Mesodermal cell (in vitro differentiated cells): ENCODE measurements at regions not wholly inside any gene's neighbourhood (a gene's known extent, or its start where the extent isn't known, plus 50 kb on each side); places are given as distances from the start of the nearest gene placed in this dataset.

Source experiments
- H3K27ac ChIP-seq: 2 replicates; pipeline ENCODE4 v1.7.0; 2013; ENCODE audit warnings: mild to moderate bottlenecking, low read depth, low read length, moderate library complexity; ENCODE audit not compliant: severe bottlenecking
- H3K36me3 ChIP-seq: 2 replicates; pipeline ENCODE4 v1.7.1; 2013; ENCODE audit warnings: mild to moderate bottlenecking, low read length, moderate library complexity; ENCODE audit not compliant: control insufficient read depth, insufficient read depth
- H3K4me1 ChIP-seq: one replicate; pipeline ENCODE4 v1.7.1; 2013; ENCODE audit warnings: mild to moderate bottlenecking, low read length; ENCODE audit not compliant: insufficient read depth, control insufficient read depth, poor library complexity, severe bottlenecking
- H3K4me3 ChIP-seq: 2 replicates; pipeline ENCODE4 v1.7.0; 2013; ENCODE audit warnings: low read length, control low read depth, mild to moderate bottlenecking; ENCODE audit not compliant: insufficient read depth, poor library complexity, severe bottlenecking; ENCODE audit errors: extremely low read depth
- H3K9me3 ChIP-seq: 2 replicates; pipeline ENCODE4 v1.7.1; 2013; ENCODE audit warnings: mild to moderate bottlenecking, low read length, moderate library complexity; ENCODE audit not compliant: control insufficient read depth
- WGBS, 2 experiments: methylation state at CpG; one replicate each; pipeline ENCODE4 v1.1.5; 2013; ENCODE audit warnings: missing lambda C conversion rate in 2 of 2; ENCODE audit not compliant: insufficient coverage in 2 of 2; 5-methylcytosine and 5-hydroxymethylcytosine counted together

GRCh38 chr10:130737621-130738020 is 573.9 kb downstream of the TCERG1L start:
- Histone ChIP-seq H3K4me3 (no peak overlapping the region), H3K27ac (no peak overlapping the region)
- 59 to 83% methylated on average over 2 to 3 of the region's 5 CpGs for WGBS, 2 experiments

GRCh38 chr10:130739016-130739756 is 572.3 kb downstream of the TCERG1L start:
- Histone ChIP-seq H3K36me3 (no peaks in the 10 kb centered on the region), H3K4me3 (no peak overlapping the region), H3K4me1 (no peaks in the 10 kb centered on the region), H3K27ac (no peak overlapping the region), H3K9me3 (no peaks in the 10 kb centered on the region)
- WGBS, 2 experiments, result 87 to 88% methylated on average over 5 of the region's 6 CpGs

More at GRCh38 chr10:130737621-130738020, 573.9 kb downstream of the TCERG1L start:
- Histone ChIP-seq H3K9me3 (no peaks in the 10 kb centered on the region), H3K4me1 (no peaks in the 10 kb centered on the region), H3K36me3 (no peaks in the 10 kb centered on the region)

- H3K4me1 ChIP-seq, result no peaks in the 10 kb centered on the region
- H3K27ac ChIP-seq, result no peak overlapping the region
- no peak overlapping the region for H3K4me3 ChIP-seq
- WGBS, 2 experiments, result 79 to 81% methylated on average over 8 to 9 of the region's 9 CpGs
- H3K36me3 ChIP-seq, result no peaks in the 10 kb centered on the region
- no peaks in the 10 kb centered on the region for H3K9me3 ChIP-seq
These were observed 571.8 kb downstream of the TCERG1L start for GRCh38 chr10:130739757-130740145.

- Histone ChIP-seq H3K9me3 (no peaks in the 10 kb centered on the region), H3K4me1 (no peaks in the 10 kb centered on the region), H3K36me3 (no peaks in the 10 kb centered on the region), H3K27ac (no peak overlapping the region), H3K4me3 (no peak overlapping the region)
- WGBS, 2 experiments, result 85 to 86% methylated on average over 11 of the region's 11 CpGs
These were observed 571.4 kb downstream of the TCERG1L start for GRCh38 chr10:130740166-130740565.

GRCh38 chr10:130740915-130741750 is 570.4 kb downstream of the TCERG1L start:
- Histone ChIP-seq H3K36me3 (no peaks in the 10 kb centered on the region), H3K9me3 (no peaks in the 10 kb centered on the region), H3K27ac (no peak overlapping the region), H3K4me3 (no peak overlapping the region), H3K4me1 (no peaks in the 10 kb centered on the region)
- 88 to 94% methylated on average over 15 of the region's 20 CpGs for WGBS, 2 experiments

GRCh38 chr10:130741901-130742855 is 569.3 kb downstream of the TCERG1L start:
- Histone ChIP-seq H3K4me3 (no peak overlapping the region), H3K27ac (no peak overlapping the region), H3K36me3 (no peaks in the 10 kb centered on the region), H3K4me1 (no peaks in the 10 kb centered on the region), H3K9me3 (no peaks in the 10 kb centered on the region)
- 92 to 94% methylated on average over 19 to 21 of the region's 23 CpGs for WGBS, 2 experiments

- 87 to 89% methylated on average over 7 to 9 of the region's 16 CpGs for WGBS, 2 experiments
- Histone ChIP-seq H3K27ac (no peak overlapping the region), H3K9me3 (no peaks in the 10 kb centered on the region), H3K36me3 (no peaks in the 10 kb centered on the region), H3K4me1 (no peaks in the 10 kb centered on the region), H3K4me3 (no peak overlapping the region)
These were observed 568.4 kb downstream of the TCERG1L start for GRCh38 chr10:130742941-130743675.

GRCh38 chr10:130743751-130744271 is 567.7 kb downstream of the TCERG1L start:
- Histone ChIP-seq H3K9me3 (no peaks in the 10 kb centered on the region), H3K36me3 (no peaks in the 10 kb centered on the region), H3K27ac (no peak overlapping the region), H3K4me1 (no peaks in the 10 kb centered on the region), H3K4me3 (no peak overlapping the region)
- 95 to 98% methylated on average over 5 to 10 of the region's 10 CpGs for WGBS, 2 experiments

- 68 to 70% methylated on average over 6 of the region's 8 CpGs for WGBS, 2 experiments
- H3K4me1 ChIP-seq, result no peaks in the 10 kb centered on the region
- no peak overlapping the region for H3K27ac ChIP-seq
- H3K4me3 ChIP-seq, result no peak overlapping the region
- no peaks in the 10 kb centered on the region for H3K9me3 ChIP-seq
- H3K36me3 ChIP-seq, result no peaks in the 10 kb centered on the region
These were observed 566.9 kb downstream of the TCERG1L start for GRCh38 chr10:130744631-130745030.
